RWPE2 (cell line): ENCODE measurements at regions not wholly inside any gene's neighbourhood (a gene's known extent, or its start where the extent isn't known, plus 50 kb on each side); places are given as distances from the start of the nearest gene placed in this dataset.

Experiments used
- ATAC-seq: fragments of 200-7000 bp; cut with Tn5 transposase; 3 replicates; pipeline ENCODE4 v1.9.1; 2021; ENCODE audit warnings: low read depth
- DNase-seq: peaks from one replicate; pipeline ENCODE4 v3.0.0-alpha.2; 2020; ENCODE audit warnings: low spot score
- H3K27ac ChIP-seq: fragments of 450-650 bp; 2 replicates; pipeline ENCODE4 v1.5.1; 2017; ENCODE audit warnings: mild to moderate bottlenecking; ENCODE audit not compliant: poor library complexity, severe bottlenecking
- H3K27me3 ChIP-seq: fragments of 250-450 bp; sonication (Bioruptor Pico); 2 replicates; pipeline ENCODE4 v1.5.1; 2021; ENCODE audit warnings: mild to moderate bottlenecking, moderate library complexity; ENCODE audit not compliant: insufficient read depth, poor library complexity, severe bottlenecking
- H3K36me3 ChIP-seq: fragments of 250-450 bp; sonication (Bioruptor Pico); 2 replicates; pipeline ENCODE4 v1.5.1; 2020; ENCODE audit warnings: low read depth, mild to moderate bottlenecking, moderate library complexity
- H3K4me1 ChIP-seq: fragments of 250-450 bp; sonication (Bioruptor Pico); 2 replicates; pipeline ENCODE4 v1.5.1; 2021; ENCODE audit warnings: mild to moderate bottlenecking, moderate library complexity; ENCODE audit not compliant: insufficient read depth, poor library complexity, severe bottlenecking
- H3K4me3 ChIP-seq: fragments of 250-450 bp; sonication (Bioruptor Pico); 2 replicates; pipeline ENCODE4 v1.5.1; 2021; ENCODE audit warnings: mild to moderate bottlenecking, moderate library complexity; ENCODE audit not compliant: severe bottlenecking
- H3K9me3 ChIP-seq: fragments of 250-450 bp; sonication (Bioruptor Pico); 2 replicates; pipeline ENCODE4 v1.5.1; 2021; ENCODE audit warnings: mild to moderate bottlenecking, moderate library complexity; ENCODE audit not compliant: severe bottlenecking
- CTCF ChIP-seq: fragments of 450-650 bp; IDR thresholded peaks from one replicate; pipeline ENCODE4 v1.5.1; 2017; ENCODE audit warnings: mild to moderate bottlenecking, moderate library complexity; ENCODE audit not compliant: poor library complexity, severe bottlenecking

GRCh38 chr12:123063535-123063934 lies 83.1 kb downstream of the ARL6IP4 start:
- Histone ChIP-seq H3K4me3 (no peak overlapping the region), H3K4me1 (peaks cover 13% of the 10 kb centered on the region), H3K27ac (no peak overlapping the region), H3K9me3 (no peaks in the 10 kb centered on the region), H3K27me3 (no peaks in the 10 kb centered on the region), H3K36me3 (no peaks in the 10 kb centered on the region)
- ATAC-seq (no peak), DNase-seq (no peak)
- no peak for TF ChIP-seq CTCF

DNA sequence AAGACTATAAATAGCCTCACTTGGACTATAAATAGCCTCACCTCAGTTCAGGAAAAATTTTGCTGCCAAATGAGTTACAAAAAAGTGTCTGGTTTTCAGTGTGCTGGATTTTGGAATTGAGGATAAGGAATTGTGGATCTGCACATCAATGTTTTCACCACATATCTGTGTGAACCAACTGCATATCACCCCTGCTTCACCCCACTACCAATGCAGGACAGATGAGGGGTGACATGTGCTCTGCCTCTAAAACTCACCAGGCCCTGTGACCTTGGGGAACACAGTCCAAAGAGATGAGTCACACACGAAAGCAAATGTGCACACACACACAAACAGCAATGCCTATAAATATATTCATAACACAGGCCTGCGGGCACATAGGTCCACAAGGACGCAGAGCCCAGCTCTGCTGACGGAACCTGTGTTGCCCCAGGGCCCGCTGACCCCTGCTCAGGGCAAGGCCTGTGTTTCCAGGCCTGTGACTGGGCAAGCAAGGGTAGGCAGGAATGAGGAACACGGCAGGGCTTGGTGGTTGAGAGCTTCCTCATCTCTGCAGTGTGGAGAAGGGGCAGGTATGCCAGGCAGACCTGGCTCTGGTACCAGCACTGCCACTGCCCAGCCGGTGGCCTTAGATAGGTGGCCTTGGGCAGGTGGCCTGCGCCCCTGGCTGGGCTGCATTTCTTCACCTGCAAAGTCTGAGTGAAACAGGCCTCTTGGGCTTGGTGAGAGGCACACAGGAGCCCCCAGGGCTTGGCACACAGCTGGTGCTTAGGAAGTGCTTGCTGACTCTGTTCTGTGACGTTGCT lies 82.4 kb downstream of the ARL6IP4 start:
- ATAC-seq (peak; percentile 68), DNase-seq (no peak)
- Histone ChIP-seq H3K4me1 (peaks cover 13% of the 10 kb centered on the region), H3K27ac (no peak overlapping the region), H3K9me3 (no peaks in the 10 kb centered on the region), H3K36me3 (no peaks in the 10 kb centered on the region), H3K27me3 (no peaks in the 10 kb centered on the region), H3K4me3 (no peak overlapping the region)
- TF ChIP-seq CTCF: no peak

GRCh38 chr12:123061441-123062205 lies 81.1 kb downstream of the ARL6IP4 start:
- DNase-seq: no peak
- no peak for TF ChIP-seq CTCF
- Histone ChIP-seq H3K36me3 (no peaks in the 10 kb centered on the region), H3K27me3 (no peaks in the 10 kb centered on the region), H3K4me1 (peaks cover 13% of the 10 kb centered on the region), H3K4me3 (no peak overlapping the region), H3K9me3 (no peaks in the 10 kb centered on the region), H3K27ac (no peak overlapping the region)
- ATAC-seq: no peak

GRCh38 chr12:123059500-123059899 lies 79.0 kb downstream of the ARL6IP4 start:
- peaks cover 13% of the 10 kb centered on the region for H3K4me1 ChIP-seq
- no peak overlapping the region for H3K4me3 ChIP-seq
- no peaks in the 10 kb centered on the region for H3K27me3 ChIP-seq
- ATAC-seq (no peak), DNase-seq (no peak)
- no peak overlapping the region for H3K27ac ChIP-seq
- no peak for TF ChIP-seq CTCF
- H3K9me3 ChIP-seq: no peaks in the 10 kb centered on the region
- H3K36me3 ChIP-seq: no peaks in the 10 kb centered on the region

DNA sequence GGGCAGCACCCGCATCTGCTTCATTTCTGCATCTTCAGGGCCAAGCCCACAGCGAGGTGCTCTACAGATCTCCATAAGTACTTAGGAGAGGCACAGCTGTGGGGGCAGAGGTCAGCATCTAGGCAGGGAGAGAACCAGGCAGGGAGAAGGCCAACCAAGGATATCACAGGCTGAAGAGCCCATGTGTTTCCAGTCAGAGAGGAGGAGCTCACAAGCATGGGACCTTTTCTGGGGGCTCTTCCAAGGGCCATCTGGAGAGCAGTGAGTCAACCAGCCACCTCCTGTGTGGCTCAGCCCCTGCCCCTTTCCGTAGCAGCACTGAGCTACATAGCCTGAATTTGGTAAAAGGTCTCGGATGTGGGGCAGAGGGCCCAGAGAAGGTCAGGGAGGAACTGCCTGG lies 78.5 kb downstream of the ARL6IP4 start:
- no peak for TF ChIP-seq CTCF
- Histone ChIP-seq H3K27me3 (no peaks in the 10 kb centered on the region), H3K36me3 (no peaks in the 10 kb centered on the region), H3K27ac (no peak overlapping the region), H3K4me3 (no peak overlapping the region), H3K4me1 (peaks cover 13% of the 10 kb centered on the region), H3K9me3 (no peaks in the 10 kb centered on the region)
- DNase-seq: no peak
- no peak for ATAC-seq
